ENCODE measurements at regions not wholly inside any gene's neighbourhood (a gene's known extent, or its start where the extent isn't known, plus 50 kb on each side); places are given as distances from the start of the nearest gene placed in this dataset.
"Not testable (repeated sequence)": the region's sequence is repeated elsewhere in the genome, so short reads cannot be mapped to it uniquely, and the experiment has no call there.

GRCh38 chr13:109702030-109702597, 84.3 kb downstream of the IRS2 start:
- DNase-seq = not testable (repeated sequence)

GRCh38 chr13:109700176-109700575, 86.2 kb downstream of the IRS2 start:
- no peak for DNase-seq

- no peak for DNase-seq
These were observed 86.7 kb downstream of the IRS2 start for GRCh38 chr13:109699628-109700071.

- DNase-seq = no peak
These were observed 87.6 kb downstream of the IRS2 start for GRCh38 chr13:109698779-109699178.

- DNase-seq = no peak
These were observed 88.4 kb downstream of the IRS2 start for GRCh38 chr13:109697936-109698335.

GRCh38 chr13:109695402-109696190, 90.8 kb downstream of the IRS2 start:
- DNase-seq = no peak

GRCh38 chr13:109694972-109695371, 91.4 kb downstream of the IRS2 start:
- no peak for DNase-seq

GRCh38 chr13:109693213-109693612, 93.2 kb downstream of the IRS2 start:
- no peak for DNase-seq

GRCh38 chr13:109691689-109692088, 94.7 kb downstream of the IRS2 start:
- DNase-seq = no peak

- DNase-seq = no peak
These were observed 98.6 kb downstream of the IRS2 start for GRCh38 chr13:109687559-109688448.

GRCh38 chr13:109685203-109685602, 101.2 kb downstream of the IRS2 start:
- no peak for DNase-seq

GRCh38 chr13:109684824-109685202, 101.6 kb downstream of the IRS2 start:
- no peak for DNase-seq

GRCh38 chr13:109684084-109684823, 102.1 kb downstream of the IRS2 start:
- DNase-seq = no peak

GRCh38 chr13:109682534-109683244, 103.7 kb downstream of the IRS2 start:
- DNase-seq = no peak

GRCh38 chr13:109680930-109681329, 105.5 kb downstream of the IRS2 start:
- DNase-seq = no peak

GRCh38 chr13:109680288-109680687, 106.1 kb downstream of the IRS2 start:
- no peak for DNase-seq

- no peak for DNase-seq
These were observed 107.9 kb downstream of the IRS2 start for GRCh38 chr13:109678459-109678858.

- DNase-seq = no peak
These were observed 109.2 kb downstream of the IRS2 start for GRCh38 chr13:109677206-109677605.

GRCh38 chr13:109673477-109673876, 112.9 kb downstream of the IRS2 start:
- no peak for DNase-seq

- DNase-seq = no peak
These were observed 113.8 kb downstream of the IRS2 start for GRCh38 chr13:109672545-109672944.

GRCh38 chr13:109671919-109672318, 114.5 kb downstream of the IRS2 start:
- DNase-seq = no peak

- DNase-seq = no peak
These were observed 115.6 kb downstream of the IRS2 start for GRCh38 chr13:109670776-109671175.

Measured in activated CD4-positive, alpha-beta T cell treated with anti-CD3 and anti-CD28 coated beads, Interleukin-2, amount 50 U/mL, for 1 hour (primary cell).